ENCODE measurements at regions not wholly inside any gene's neighbourhood (a gene's known extent, or its start where the extent isn't known, plus 50 kb on each side); places are given as distances from the start of the nearest gene placed in this dataset.
A peak's percentile ranks its signal among the peaks of the same experiment; 100 is the strongest.
"Not testable (repeated sequence)": the region's sequence is repeated elsewhere in the genome, so short reads cannot be mapped to it uniquely, and the experiment has no call there.

DNA sequence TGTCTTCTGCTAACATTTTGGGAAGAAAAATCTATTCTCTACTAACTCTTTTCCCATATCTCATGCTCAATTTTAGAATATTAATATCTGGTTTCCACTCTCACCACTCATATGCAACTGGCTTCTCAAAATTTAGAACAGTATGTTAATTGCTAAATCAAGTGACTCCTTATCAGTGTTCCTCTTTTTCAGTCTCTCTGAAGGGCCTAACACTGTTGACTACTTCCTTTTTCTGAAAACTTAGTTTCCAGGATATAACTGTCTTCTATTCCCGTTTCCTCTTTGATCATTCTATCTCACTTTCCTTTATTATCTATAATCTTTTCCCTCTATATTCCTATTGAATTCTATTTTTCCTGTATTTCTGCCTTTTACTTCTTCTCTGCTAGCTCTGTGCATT, 1717.2 kb upstream of the C9orf72 start:
- no peak for DNase-seq

DNA sequence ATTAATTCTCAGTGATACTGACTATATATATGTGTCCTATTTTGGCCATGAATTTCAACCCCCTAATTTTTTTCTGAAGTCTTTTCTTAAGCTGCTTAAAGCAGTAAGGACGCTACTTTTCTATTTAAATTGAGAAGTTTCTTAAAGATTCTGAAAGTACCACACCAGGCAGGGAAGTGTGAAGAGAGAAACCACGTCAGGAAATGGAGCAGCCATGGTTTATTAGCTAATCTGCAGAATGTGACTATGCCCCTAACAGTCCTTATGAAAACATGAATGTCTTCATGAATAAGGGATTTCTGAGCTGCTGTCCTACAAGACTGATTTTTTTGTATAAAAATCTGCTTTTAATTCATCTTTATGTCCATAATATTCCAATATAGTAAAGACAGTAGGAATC, 1724.3 kb upstream of the C9orf72 start:
- no peak for DNase-seq

DNA sequence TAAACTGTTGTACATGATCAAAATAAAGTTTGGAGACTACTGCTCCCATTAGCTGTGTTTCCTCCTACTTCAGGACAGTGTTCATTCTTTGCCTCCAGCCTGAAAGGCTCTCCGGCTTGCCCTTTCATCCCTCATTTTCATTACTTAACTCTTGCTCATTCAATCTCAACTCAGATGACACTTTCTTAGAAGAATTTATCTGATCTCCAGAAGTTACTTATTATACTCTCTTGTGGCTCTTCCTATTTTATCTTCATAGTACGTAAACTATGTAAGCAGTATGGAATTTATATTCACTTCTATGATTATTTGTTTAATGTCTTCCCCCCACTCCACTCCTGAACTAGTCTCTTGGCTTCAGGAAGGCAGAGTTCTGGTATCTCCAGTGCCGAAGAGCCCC, 1737.9 kb upstream of the C9orf72 start:
- no peak for DNase-seq

GRCh38 chr9:29312327-29312726, 1739.0 kb upstream of the C9orf72 start:
- DNase-seq = no peak

- DNase-seq = no peak
These were observed 1746.6 kb upstream of the C9orf72 start for GRCh38 chr9:29319736-29320513.

DNA sequence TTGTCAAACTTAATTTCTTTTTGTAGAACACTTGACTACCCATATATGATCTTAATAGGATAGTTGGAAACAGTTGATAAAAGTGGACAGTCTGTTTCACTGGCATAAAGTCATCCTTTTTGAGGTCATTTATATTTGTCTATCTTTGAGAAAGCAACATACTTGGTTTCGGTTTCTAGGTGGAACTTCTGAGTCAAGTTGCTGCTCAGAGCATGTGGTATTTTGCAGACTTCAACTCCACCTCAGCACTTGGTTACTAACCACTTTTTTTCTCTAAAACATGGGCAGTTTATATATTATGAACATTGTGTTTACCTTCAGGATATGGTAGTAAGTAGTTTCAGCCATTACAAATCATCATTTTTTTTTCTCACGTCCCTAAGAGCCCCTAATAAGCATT, 1749.0 kb upstream of the C9orf72 start:
- DNase-seq = no peak

- DNase-seq = no peak
These were observed 1752.6 kb upstream of the C9orf72 start for GRCh38 chr9:29325894-29326293.

GRCh38 chr9:29332789-29333188, 1759.5 kb upstream of the C9orf72 start:
- no peak for DNase-seq

DNA sequence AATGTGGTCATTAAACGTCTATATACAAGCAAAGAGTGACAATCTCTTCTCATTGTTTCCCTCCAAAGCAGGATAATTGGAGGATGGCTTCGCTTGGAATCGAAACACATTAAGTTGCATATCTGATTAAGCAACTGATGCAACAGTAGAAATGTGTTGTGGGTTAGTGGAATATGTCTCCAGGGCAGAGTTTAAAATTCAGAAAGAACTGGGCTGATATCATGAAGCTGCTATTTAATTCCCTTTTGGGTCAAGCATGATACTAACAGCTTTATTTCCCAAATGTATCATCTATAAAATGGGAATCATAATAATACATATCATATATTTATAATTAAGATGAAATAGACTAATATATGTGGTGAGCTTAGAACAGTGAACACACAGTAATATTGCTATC, 1763.0 kb upstream of the C9orf72 start:
- DNase-seq = no peak

GRCh38 chr9:29339387-29339786, 1766.1 kb upstream of the C9orf72 start:
- peak in 1 of 2 experiments; percentile 68 for DNase-seq

DNA sequence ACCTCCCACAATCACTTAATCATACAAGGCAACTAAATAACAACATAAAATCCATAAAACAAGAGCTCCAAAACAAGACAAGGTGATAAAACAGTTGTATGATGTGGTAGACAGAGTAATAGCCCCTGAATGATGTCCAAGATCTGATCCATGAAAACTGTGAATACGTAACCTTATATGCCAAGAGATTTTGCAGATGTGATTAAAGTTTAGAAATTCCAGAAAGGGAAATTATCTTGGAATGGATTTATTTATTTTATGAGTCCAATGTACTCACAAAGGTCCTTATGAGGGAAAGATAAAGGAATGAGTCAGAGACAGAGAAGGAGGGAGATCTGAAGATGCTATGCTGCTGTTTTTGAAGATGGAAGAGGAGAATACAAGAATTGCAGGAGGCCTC, 1775.7 kb upstream of the C9orf72 start:
- no peak for DNase-seq

DNA sequence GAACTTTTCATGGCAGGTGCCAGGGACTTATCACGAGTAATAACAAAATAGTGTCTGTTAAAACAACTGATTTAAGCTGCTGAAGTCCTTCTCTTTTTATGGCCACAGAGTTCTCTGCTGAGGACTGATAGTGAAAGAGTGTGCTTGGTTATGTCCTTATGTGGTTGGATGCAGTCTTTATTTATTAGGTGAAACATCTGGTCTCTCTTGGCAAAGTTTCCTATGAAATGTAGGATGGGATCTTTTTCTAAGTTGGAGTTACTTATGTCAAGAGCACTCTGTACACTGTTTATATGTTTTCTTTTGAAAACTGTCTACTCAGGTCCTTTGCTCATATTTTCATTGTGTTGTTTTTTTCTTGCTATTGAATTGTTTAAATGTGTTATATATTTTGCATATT, 1816.1 kb upstream of the C9orf72 start:
- DNase-seq = no peak

GRCh38 chr9:29390859-29391258, 1817.6 kb upstream of the C9orf72 start:
- DNase-seq = no peak

GRCh38 chr9:29393064-29393463, 1819.8 kb upstream of the C9orf72 start:
- DNase-seq = no peak

- no peak for DNase-seq
These were observed 1821.6 kb upstream of the C9orf72 start for GRCh38 chr9:29394855-29395254.

- DNase-seq = no peak
These were observed 1823.9 kb upstream of the C9orf72 start for GRCh38 chr9:29397148-29397547.

GRCh38 chr9:29416204-29416603, 1842.9 kb upstream of the C9orf72 start:
- no peak for DNase-seq

DNA sequence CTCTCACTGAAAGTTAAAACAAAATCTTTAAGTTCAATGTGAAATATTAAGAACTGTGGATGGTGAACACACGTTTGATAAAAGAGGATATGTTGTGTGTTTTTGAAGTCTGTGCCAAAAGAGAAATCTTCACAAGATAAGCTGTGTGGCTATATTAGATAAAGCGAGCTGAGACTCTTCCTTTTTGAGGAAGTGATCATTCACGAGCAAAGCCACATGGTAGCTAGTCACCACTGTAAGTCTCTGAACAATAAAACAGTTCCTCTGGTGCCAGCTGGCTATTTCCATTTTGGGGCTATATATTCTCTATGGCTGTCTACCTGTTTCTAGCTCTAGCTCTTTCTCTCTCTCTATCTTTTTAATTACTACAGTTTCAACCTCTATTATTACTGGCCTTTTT, 1849.2 kb upstream of the C9orf72 start:
- no peak for DNase-seq

GRCh38 chr9:29432191-29432590, 1858.9 kb upstream of the C9orf72 start:
- DNase-seq = peak in 1 of 2 experiments; percentile 27

DNA sequence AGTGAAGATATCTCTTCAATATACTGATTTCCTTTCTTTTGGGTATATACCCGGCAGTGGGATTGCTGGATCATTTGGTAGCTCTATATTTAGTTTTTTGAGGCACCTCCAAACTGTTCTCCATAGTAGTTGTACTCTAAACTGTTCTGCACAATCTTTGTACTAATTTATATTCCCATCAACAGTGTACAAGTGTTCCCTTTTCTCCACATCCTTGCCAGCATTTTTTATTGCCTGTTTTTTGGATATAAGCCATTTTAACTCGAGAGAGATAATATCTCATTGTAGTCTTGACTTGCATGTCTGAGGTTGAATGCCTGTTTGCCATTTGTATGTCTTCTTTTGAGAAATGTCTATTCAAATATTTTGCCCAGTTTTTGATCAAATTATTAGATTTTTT, 1859.4 kb upstream of the C9orf72 start:
- DNase-seq = not testable (repeated sequence)

- DNase-seq = no peak
These were observed 1862.1 kb upstream of the C9orf72 start for GRCh38 chr9:29435368-29435767.

DNA sequence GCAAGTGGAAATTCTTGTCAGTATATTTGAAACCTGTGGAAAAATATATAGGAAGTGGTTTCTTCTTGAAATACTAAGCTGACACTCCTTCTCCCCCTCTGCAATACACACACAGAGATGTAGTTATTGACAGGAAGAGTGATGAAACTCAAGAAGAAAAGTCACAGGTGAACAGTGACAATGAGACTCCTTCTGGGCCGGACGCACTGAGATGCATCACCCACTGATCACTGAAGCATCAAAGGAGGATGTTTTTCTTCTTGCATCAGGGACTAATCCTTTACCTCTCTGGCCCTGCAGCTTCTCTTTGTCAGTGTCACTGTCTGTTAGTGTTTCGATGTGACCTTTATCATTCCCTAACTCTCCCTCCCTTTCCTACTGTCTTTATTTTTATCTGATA, 1864.2 kb upstream of the C9orf72 start:
- DNase-seq = no peak

DNA sequence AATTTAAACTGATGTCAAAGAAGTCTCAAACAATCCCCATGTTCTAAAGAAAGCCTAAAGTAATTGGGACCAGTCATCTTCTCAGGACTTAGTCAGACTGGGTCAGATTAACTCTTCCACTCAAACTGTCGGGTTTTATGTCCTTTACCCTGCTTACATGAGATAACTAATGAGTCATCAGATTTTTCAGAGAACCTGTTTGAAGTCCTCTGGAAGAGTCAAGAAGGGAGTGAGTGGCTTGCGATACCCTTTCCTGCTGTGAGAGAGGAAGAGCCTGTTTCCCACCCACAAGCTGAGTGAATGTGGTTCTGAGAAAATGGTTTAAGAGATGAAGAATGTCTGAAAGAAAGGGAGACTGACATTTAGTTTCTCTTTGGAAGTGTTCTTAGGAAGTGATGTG, 1866.7 kb upstream of the C9orf72 start:
- no peak for DNase-seq

- no peak for DNase-seq
These were observed 1867.2 kb upstream of the C9orf72 start for GRCh38 chr9:29440449-29440848.

- no peak for DNase-seq
These were observed 1872.5 kb upstream of the C9orf72 start for GRCh38 chr9:29445751-29446150.

Measured in NCI-H2081 (cell line).